GM18508 (cell line): ENCODE measurements at regions not wholly inside any gene's neighbourhood (a gene's known extent, or its start where the extent isn't known, plus 50 kb on each side); places are given as distances from the start of the nearest gene placed in this dataset.

Experiments used
- ATAC-seq: cut with Tn5 transposase; IDR thresholded peaks from one replicate; pipeline ENCODE4 v1.9.1; 2021; ENCODE audit warnings: moderate number of reproducible peaks; ENCODE audit not compliant: insufficient read depth, unreplicated experiment

DNA sequence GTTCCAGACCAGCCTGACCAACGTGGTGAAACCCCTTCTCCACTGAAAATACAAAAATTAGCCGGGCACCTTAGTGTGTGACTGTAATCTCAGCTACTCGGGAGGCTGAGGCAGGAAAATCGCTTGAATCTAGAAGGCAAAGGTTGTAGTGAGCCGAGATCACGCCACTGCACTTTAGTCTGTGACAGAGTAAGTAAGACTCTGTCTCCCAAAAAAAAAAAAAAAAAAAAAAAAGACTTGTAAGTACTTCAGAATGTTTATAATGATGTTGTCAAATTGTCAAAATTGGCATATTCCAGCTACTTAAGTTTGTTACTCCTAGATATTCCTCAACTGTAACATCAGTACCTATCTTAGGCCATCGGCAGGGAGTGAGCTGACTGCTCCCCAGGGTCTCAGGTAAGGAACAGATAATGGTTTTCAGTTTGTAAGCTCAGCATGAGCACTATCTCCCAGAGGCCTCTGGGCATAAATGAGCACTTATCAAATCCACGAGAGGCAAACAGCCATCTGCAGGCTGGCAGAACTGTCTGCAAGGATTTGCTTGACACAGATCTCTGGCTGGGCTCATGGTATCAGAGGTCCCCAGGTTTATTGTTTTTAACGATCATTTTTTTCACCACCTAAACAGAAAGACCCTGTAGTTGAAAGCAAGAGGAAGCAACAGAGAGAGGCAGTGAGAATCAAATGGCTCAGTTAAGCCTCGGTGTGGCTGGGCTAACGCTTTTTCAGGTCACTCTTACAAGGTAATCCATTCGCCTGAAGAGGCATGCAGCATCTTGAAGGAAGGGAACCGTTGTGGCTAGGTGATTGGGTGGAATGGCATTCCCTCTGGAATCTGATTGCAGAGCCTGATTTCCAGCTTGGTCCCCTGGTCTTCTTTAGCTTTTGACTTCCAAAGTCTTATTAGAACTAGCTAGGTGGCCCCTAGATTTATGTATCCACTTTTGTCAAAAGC lies 115.9 kb downstream of the LY86 start:
- no peak for ATAC-seq

GRCh38 chr6:6705061-6705425 lies 116.5 kb downstream of the LY86 start:
- no peak for ATAC-seq

- no peak for ATAC-seq
These were observed 117.6 kb downstream of the LY86 start for GRCh38 chr6:6705915-6706675.

- no peak for ATAC-seq
These were observed 118.6 kb downstream of the LY86 start for GRCh38 chr6:6707143-6707542.

DNA sequence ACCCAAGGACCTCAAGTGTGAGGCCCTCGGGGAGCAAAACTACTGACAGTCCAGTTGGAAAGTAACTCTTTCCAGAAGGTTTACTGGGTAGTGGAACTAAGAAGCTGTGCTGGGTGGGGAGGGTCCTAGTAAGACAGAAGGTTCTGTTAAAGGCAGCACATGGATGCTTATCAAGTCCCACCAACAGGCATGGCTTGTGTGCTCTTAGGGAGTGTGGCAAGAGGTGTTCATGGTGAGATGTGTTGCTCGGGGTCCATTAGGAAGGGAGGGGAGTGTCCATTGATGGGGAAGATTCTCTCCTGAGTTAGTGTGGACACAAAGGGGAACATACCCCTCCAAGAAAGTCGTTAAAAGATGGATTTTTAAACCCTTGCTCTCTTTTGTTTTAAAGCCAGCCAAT lies 120.6 kb downstream of the LY86 start:
- no peak for ATAC-seq

GRCh38 chr6:6711031-6711785 lies 122.7 kb downstream of the LY86 start:
- ATAC-seq: no peak

- no peak for ATAC-seq
These were observed 123.4 kb downstream of the LY86 start for GRCh38 chr6:6711832-6712448.

- no peak for ATAC-seq
These were observed 124.2 kb downstream of the LY86 start for GRCh38 chr6:6712449-6713403.

DNA sequence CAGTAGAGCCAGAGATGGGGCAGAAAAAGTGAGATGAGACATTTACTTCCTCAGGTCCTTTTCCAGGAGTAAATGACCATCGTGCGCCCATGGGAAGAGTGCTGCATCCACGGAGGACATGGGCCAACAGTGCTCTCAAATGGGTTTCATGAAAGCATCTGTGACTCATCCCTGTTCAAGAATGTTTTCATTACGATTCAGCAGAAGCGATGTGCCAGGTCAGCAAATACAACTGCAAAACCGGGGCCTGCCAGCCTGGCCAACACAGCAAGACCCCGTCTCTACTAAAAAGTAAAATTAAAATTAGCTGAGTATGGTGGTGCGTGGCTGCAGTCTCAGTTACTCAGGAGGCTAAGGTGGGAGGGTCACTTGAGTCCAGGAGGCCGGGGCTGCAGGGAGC lies 125.1 kb downstream of the LY86 start:
- no peak for ATAC-seq

GRCh38 chr6:6714118-6714897 lies 125.8 kb downstream of the LY86 start:
- ATAC-seq: no peak

DNA sequence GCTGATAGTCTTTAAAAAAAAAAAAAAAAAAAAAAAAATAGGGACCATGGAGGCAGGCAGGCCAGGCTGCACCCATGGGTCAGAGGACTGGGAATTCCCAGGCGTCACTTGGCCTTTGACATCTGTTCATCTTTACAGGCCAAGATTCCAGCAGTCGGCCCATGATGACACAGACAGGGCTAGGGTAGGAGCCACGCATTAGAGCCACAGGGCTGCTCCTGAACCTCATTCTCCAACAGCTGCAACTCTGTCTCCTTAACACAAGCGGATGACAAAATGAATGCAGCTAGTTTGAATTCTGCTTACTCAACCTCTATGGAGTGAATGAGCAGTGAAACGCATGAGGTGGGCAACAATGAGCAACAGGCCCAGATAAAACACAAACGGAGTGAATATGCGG lies 126.4 kb downstream of the LY86 start:
- ATAC-seq: no peak

- ATAC-seq: no peak
These were observed 126.9 kb downstream of the LY86 start for GRCh38 chr6:6715465-6715864.

- no peak for ATAC-seq
These were observed 128.7 kb downstream of the LY86 start for GRCh38 chr6:6716998-6717763.

- no peak for ATAC-seq
These were observed 129.4 kb downstream of the LY86 start for GRCh38 chr6:6717953-6718352.

- no peak for ATAC-seq
These were observed 133.1 kb downstream of the LY86 start for GRCh38 chr6:6721606-6722005.

DNA sequence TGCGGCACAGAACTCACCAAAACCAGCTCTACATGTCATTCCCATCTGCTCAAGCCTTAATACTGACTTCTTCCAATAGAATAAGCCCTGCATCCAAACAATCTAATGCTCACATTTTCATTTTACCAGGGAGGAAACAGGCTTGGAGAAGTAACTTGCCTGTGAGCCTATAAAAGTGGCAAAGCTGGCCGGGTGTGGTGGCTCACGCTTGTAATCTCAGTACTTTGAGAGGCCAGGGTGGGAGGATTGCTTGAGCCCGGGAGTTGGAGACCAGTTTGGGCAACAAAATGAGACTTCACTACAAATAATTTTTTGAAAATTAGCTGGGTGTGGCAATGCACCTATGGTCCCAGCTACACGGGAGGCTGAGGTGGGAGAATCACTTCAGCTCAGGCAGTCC lies 133.7 kb downstream of the LY86 start:
- ATAC-seq: no peak

GRCh38 chr6:6723361-6723760 lies 134.8 kb downstream of the LY86 start:
- no peak for ATAC-seq
